Vagina (tissue), 2 donors: ENCODE measurements at regions not wholly inside any gene's neighbourhood (a gene's known extent, or its start where the extent isn't known, plus 50 kb on each side); places are given as distances from the start of the nearest gene placed in this dataset.
"Not testable (repeated sequence)": the region's sequence is repeated elsewhere in the genome, so short reads cannot be mapped to it uniquely, and the experiment has no call there.

Experiments
- POLR2A ChIP-seq, 2 donors: fragments of 450-650 bp; IDR thresholded peaks; one replicate each; pipeline ENCODE4 v1.6.1; 2017; ENCODE audit warnings: antibody characterized with exemption in 2 of 2, mild to moderate bottlenecking in 2 of 2, moderate library complexity in 2 of 2
- TF ChIP-seq, protein P1 (sequence below), 3 experiments: fragments of 450-650 bp in 2 of 3; fragments of 200-600 bp in 1 of 3; sonication (generic) in 1 of 3; IDR thresholded peaks; one replicate each; pipeline ENCODE4 v1.5.1; 2017 to 2019; ENCODE audit warnings: antibody characterized with exemption in 3 of 3, mild to moderate bottlenecking in 2 of 3, moderate library complexity in 2 of 3

DNA sequence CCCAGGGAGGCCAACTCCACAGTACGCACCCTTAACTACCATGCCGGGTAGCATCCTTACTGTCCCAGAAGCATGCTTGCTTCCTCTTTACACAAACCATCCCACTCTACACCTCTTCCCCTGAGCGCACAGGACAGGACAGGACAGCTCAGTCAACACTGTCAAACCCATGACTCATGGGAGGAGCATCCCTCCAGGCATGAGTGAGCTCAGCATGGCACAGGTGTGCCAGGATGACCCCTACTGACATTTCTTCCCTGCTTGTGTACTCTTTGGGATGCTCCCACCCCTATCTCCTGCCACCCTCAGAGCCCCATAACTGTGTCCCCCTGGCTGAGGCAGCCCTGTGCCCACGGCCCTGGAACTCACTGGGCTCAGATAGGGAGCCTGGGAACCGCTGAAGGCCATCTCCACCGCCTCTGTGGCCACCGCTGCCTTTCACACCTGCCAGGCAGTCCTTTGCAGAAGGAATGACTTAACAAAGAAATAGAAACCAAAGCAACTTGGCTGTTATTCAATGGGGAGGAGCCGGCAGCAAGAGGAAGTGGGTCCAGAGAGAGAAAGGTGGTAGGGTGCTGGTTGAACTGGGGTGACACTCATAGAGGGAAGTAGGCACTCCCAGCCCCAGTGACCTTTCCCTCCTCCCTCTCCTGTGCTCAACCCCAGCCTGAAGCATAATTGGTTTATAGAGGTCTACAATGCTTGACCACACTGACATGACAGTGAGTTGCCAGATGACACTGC, 119.1 kb downstream of the CDRT15L2 start:
- TF ChIP-seq, protein P1, sequence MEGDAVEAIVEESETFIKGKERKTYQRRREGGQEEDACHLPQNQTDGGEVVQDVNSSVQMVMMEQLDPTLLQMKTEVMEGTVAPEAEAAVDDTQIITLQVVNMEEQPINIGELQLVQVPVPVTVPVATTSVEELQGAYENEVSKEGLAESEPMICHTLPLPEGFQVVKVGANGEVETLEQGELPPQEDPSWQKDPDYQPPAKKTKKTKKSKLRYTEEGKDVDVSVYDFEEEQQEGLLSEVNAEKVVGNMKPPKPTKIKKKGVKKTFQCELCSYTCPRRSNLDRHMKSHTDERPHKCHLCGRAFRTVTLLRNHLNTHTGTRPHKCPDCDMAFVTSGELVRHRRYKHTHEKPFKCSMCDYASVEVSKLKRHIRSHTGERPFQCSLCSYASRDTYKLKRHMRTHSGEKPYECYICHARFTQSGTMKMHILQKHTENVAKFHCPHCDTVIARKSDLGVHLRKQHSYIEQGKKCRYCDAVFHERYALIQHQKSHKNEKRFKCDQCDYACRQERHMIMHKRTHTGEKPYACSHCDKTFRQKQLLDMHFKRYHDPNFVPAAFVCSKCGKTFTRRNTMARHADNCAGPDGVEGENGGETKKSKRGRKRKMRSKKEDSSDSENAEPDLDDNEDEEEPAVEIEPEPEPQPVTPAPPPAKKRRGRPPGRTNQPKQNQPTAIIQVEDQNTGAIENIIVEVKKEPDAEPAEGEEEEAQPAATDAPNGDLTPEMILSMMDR (IDR thresholded peaks at IDR 0.05): not testable (repeated sequence)
- TF ChIP-seq POLR2A (IDR thresholded peaks at IDR 0.05): not testable (repeated sequence)
